Activated T-cell treated with anti-CD3 and anti-CD28 coated beads, Interleukin-2, amount 50 U/mL, for 1 hour (primary cell): ENCODE measurements at regions not wholly inside any gene's neighbourhood (a gene's known extent, or its start where the extent isn't known, plus 50 kb on each side); places are given as distances from the start of the nearest gene placed in this dataset.

Experiments used
- DNase-seq: peaks from one replicate; pipeline ENCODE4 v3.0.0-alpha.2; 2020

DNA sequence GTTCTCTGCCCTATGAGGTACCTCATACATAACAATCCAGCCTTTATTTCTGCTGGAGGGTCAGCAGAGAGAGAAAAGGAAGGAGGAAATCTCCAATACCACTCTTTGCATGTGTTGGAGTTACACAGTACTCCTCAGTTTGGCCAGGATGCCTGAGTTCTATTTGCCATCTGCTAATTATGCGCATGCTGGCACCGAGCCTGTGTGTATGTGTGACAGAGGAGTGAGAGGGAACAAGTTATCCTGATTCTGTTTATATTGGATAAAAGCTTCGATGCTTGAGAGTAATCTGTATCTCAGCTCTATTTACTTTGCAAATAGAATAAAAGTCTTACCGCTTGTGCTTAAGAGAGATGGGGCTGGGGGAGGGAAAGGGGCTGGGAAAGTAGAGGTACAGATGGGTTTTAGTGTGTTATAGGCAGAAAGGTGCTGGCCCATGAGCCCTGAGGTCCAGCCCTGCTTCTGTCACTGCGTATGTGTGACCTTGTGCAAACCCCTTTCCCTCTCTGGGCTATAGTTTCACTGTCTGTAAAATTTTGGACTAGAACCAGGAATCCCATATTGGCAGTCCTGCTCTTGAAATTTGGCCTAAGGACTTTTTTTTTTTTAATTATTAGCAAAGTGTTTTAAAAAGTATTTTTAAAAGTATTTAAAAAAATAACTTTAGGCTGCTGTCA lies 54.5 kb upstream of the PLXNA2 start:
- DNase-seq = no peak

DNA sequence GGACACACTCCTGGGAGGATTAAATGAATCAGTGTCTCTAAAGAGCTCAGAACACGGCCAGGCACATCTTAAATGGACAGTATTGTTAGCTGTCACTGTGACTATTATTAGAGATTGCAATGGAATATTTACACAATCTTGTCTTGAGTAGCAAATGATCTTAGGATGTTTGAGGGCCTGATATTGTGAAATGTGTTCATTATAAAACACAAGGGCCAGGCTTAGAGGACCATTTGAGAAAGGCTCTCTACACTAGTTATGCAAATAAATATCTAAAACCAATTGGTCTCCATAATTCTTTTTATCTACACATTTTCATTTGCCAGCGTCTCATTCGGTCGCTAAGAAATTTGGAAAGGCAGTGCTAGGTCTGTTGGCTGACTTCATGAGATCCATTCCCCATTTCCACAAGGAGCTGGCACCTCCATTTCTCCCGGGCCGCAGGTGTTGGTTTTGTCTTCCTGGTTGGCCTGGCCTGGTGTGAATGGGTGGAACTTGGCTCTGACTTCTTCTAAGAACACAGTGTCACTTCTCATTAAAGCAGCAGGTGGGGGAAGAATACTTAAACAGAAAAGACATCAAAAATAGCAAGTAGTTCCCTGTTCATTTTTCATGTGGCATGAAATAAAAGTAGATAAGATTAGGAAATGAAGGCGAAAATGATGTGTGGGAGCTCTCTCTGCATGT lies 56.0 kb upstream of the PLXNA2 start:
- no peak for DNase-seq

- DNase-seq = no peak
Observed at GRCh38 chr1:208302699-208303238, 58.6 kb upstream of the PLXNA2 start.

GRCh38 chr1:208303743-208304712 lies 59.8 kb upstream of the PLXNA2 start:
- no peak for DNase-seq

DNA sequence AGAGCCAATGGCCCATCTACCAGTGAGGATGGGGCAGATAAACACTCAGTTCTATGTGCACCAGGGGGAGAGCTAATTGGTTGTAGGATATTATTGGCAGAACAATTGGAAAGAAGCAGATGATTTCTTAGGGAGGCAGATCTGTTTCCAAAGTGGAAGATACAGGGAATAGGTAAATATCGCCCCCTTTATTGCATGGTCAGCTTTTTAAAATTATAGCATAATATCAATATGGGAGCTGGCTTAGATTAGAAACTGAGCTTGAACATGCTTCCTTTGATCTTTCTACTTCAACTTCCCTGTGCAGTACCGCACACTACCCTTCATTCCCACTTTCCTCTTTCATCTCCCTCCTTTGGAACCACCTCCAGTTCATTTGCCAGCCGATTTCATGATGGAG lies 64.0 kb upstream of the PLXNA2 start:
- no peak for DNase-seq

DNA sequence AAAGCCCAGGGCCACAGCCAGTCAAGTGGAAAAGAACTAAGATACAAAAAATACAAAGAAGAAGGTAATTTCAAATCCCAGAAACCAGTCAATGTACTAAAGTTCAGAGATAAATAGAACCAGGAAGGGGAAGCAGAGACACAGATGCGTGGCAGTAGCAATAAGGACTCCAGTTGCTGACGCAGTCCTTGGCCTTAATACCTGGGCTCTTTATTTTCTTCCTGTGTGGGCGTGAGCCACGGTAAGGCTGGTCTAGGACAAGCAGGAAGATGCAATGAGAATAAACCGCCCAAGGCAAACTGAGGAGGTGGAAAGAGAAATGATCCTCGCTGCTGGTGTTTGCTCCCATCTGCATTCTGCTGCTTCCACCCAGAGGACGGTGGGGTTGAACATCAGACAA lies 65.6 kb upstream of the PLXNA2 start:
- no peak for DNase-seq

DNA sequence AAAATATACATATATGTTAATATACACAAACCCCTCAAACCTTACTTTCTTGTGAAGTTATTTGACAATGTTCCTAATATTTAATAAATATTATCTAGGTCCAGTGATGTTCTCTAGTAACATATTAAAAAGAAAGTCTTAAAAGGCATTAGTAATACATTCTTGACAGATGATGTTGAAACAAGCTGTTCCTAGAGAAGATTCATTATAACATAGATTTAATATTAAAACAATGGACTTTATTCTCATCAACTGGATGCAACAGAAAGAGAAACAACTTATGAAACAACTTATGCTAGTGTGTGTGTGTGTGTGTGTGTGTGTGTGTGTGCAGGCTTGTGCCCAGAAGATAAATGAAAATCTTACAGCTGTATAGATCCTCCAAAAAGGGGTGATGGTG lies 68.5 kb upstream of the PLXNA2 start:
- no peak for DNase-seq

GRCh38 chr1:208314431-208314830 lies 70.2 kb upstream of the PLXNA2 start:
- no peak for DNase-seq

DNA sequence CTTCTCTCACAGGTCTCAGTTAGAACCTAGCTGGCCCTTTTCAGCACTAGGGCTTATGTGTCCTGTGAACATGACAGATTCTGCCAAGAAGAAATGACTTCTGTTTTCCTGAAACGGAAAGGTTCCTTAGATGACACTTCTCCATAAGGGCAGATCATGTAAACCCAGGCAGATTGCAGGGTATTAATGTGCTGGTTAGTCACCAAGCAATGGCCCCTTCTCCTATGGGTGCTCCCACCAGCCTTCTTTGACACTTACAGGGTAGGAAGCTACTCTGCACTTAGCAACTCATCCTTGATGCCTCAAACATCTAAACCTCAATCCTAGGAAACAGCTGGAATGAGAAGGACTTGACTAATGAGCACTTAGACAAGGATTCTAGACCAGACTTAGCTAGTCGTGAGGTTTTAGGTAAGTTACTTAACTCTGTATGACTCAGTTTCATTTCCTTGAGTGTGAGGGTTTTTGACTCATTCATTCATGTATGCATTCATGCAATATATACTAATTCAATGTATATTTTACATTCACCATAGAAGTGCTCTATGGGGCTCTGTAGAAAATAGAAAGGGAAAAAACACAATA lies 74.1 kb upstream of the PLXNA2 start:
- DNase-seq = no peak

DNA sequence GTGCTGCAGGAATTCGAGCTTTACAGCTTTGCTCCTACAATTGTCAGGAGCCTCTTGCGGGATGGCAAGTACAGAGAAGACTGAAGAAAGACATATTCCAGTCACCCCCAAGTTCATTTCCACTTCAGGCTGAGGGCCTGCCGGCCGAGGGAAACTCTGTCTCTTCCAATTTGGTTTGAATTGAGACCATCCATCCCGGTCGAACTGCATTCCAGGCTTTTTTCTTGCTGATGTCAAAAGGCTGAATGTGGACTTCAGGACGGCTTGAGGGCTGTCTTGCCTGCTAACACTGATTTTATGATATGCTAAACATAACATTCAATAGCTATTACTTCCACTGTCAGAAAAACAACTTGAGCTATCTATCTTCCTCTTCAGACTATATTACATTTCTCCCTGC lies 79.8 kb upstream of the PLXNA2 start:
- no peak for DNase-seq

DNA sequence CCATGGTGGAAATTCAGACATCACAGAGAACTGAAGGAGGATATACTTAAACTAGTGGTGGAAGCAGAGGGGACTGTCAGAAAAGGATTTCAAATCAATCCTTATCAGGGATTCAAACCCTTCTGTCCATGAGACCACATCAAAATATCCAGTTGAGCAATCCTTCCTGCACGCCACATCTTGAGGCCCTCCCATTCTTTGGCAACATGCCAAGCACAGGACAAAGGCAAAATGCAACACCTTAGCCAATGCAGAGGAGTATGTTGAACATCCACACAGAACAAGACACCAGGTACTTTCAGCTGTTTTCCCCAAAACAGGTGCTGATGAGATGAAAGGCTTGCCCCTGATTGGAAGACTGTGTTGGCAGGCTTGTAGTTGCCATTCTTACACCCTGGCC lies 81.8 kb upstream of the PLXNA2 start:
- no peak for DNase-seq

DNA sequence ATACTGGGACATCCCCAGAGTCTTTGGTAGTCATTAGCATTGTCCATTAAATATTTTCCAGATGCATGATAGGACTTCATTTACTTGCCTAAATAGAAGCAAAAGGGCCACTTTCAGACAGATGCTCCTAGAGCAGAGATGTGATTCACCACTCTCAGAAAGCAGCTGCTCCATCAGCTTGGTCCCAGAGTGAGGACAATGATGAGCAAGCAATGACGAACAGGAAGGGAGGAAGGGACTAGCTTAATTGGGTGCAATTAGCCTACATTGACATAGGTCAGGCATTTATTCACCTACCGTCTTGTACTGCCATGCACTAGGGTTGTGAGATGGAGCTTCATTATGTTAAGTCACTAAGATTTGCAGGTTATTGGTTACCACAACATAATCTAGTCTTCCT lies 85.1 kb upstream of the PLXNA2 start:
- DNase-seq = no peak

DNA sequence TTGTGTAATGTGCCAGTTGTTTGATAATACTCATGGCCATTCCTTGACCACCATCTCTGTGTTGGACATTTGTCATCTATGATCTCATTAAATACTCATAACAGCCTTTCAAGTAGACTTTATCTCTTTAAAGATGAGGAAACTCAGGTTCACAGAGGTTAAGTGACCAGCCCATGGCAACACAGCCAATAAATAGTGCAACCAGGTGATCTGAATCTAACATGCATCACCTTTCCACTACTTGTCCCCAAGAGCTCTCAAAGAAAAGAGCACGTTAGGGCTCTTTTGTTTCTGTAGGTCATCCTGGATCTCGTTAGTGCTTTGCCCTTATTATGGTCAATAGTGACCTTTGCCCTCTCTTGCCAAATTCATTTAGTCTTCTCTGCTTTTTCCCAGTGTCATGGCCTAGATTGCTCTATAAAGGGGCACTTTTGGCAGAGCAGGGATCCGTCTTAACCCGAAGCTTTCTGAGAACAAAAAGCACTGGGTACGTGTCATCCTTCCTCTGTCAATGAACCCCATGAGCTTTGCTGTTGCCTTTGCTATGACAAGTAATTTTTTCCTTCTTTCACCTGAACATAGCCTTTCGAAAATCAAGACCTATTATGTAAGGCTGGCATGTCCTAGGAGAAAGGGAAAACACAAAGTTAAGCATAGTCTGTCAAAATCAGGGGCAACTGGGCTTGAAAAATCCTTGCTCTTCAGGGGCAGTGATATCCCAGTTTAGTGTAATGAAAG lies 88.0 kb upstream of the PLXNA2 start:
- no peak for DNase-seq

DNA sequence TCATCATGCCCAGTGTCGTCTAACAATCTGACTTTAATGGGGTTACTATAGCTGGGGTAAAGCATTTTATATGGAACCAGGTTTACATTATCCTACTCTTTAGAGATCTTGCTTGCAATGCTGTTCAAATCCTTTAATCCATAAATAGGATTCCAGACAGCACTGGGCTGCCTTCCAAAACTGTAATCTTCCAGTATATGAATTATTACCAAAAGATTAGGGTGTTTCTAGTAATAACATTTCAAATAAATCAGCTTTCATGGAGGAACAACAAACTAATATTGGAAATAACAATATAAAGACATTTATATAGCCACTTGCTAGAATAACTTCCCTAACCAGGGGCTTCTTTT lies 88.6 kb upstream of the PLXNA2 start:
- no peak for DNase-seq

DNA sequence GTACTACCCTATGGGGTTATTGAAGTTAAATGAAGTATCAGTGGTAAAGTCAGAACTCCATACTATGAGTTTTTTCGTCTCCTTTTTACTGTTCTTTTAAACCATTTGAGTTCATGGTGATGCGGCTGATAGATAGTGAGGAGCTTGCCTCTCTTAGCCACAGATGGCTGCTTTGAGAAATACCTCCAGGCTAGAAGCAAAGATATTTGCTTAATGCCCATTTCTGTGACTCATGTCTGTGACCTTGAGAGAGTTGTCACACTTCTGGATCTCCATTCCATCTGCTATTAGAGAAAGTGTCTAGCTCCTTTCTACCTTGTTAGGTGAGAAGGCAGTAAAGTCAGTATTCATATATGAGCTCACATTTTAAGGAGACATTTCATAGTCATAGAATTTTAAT lies 89.5 kb upstream of the PLXNA2 start:
- no peak for DNase-seq

DNA sequence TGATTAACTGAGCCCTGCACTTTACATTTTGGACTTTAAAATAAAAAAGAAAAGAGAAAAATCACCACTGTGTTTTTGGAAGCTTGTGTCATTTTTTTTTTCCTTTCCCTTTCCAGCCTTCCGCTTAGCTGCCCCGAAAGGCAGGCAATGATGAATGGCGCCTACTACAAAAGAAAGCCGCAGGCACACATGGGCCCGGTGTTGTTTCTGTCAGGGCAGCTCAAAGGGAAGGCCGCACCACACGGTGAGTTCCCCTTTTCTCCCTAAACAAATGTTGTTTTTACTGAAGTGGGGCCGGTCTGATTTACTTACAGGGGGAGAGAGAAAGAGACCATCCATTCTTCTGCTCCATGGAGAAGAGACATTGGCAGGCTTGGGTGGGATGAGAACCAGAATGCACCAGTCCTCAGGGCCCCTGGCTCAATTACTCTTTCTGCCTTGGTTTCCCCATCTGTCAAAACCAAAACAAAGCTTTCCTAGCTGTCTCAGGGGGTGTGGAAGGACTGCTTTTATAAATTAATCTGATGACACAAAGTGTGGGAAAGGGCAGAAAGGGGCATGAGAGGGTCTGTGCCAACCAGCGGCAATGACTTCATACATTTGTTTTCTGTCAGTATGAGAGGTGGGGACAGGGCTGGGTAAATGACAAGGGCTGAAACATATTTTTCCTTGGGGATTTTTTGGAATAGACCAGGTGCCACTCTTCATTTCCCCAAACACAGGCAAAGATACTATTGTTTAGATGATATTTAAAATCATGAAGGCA lies 91.4 kb upstream of the PLXNA2 start:
- DNase-seq = no peak

GRCh38 chr1:208336137-208336518 lies 91.9 kb upstream of the PLXNA2 start:
- DNase-seq = no peak

DNA sequence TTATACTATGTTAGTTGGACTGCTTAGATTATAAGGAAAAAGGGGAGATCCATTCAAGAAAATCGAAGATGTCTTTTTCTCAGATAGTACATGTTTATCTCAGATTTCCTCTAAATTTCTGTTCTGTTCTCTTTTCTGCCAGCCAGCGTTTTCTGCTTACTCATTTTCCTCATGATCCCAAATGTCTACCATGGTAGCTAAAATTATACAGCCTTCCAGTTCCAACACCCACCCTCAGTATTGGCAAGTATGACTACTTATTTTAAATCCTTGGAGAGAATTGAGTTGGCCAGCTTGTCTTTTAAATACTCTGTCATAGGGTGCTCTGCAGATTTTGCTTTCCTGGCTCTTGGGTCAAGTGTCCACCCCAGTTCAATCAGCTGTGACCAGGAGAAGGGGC lies 95.7 kb upstream of the PLXNA2 start:
- no peak for DNase-seq

DNA sequence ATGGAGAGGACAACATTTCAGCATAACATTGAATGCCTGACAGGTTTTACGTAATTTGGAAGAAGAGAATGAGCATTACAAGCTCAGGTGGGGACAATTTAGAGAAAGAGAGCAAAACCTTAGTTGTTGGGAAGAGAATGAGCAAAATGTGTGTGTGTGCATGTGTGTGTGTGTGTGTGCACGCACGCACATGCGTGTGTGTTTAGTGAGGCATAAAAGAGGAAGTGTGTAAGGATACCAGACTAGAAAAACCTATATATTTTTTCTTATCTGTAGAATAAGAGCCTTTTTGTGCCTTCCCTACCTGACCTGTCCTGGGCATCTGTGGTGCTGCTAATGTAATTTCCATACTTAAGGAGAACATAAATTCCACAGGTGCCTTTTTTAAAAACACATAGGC lies 99.0 kb upstream of the PLXNA2 start:
- no peak for DNase-seq

DNA sequence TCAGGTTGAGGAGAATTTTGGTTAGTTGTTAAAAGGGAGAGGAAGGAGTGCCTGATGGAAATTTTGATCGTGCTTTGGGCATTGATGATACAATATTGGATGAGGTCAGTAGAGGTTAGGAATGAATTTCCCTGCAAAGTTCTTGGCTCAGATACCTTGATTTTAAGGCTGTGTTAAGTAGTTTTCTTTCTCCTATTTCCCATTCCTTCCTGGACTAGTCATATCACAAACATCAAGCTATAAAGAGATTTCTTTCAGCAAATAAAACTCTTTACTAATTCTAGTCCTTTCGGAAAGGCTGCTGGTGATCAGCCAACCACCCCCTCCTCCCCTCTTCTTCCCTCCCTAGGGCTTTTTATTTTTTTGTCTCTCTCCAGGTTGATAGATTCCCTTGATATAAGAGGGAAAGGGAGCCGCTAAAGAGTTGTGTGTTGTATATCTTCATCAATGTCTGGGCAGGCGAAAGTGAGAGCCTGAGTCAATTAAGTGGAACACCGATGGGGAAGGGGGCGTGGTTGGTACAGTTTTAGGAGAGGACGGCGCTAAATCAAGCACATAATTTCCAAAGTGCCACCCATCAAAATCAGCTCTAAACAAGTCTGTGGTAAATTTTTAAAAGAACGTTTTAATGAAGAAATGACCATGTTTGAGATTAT lies 100.1 kb upstream of the PLXNA2 start:
- DNase-seq = no peak

GRCh38 chr1:208347191-208347590 lies 103.0 kb upstream of the PLXNA2 start:
- no peak for DNase-seq
